HG03442 (cell line): ENCODE measurements at regions not wholly inside any gene's neighbourhood (a gene's known extent, or its start where the extent isn't known, plus 50 kb on each side); places are given as distances from the start of the nearest gene placed in this dataset.

Experiments used
- ATAC-seq: cut with Tn5 transposase; IDR thresholded peaks from one replicate; pipeline ENCODE4 v1.9.1; 2021; ENCODE audit warnings: mild to moderate bottlenecking, moderate library complexity; ENCODE audit not compliant: unreplicated experiment

DNA sequence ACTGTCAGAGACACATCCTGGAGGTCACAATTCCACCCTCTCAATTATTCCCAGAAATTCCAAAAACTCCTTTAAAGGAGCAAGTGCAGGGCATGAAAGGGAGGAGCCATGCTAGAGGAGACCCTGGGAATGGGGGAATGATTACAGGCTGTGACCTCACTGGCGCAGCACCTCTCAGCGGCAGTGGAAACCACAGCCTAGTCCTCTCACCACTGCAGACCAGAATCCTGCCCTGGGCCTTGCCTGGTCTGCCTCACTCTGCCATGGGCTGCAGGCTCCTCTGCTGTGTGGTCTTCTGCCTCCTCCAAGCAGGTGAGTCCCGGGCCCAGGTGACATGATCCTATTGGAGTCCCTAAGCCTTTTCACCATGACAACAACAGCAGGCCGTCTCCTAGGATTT, 50.5 kb upstream of the PRSS58 start:
- no peak for ATAC-seq
